GM23338 (cell line): ENCODE measurements at regions not wholly inside any gene's neighbourhood (a gene's known extent, or its start where the extent isn't known, plus 50 kb on each side); places are given as distances from the start of the nearest gene placed in this dataset.

ENCODE experiments used
- ATAC-seq: fragments of 200-7000 bp; cut with Tn5 transposase; 3 replicates; pipeline ENCODE4 v1.9.1; 2020
- DNase-seq: peaks from one replicate; pipeline ENCODE4 v3.0.0-alpha.2; 2015; ENCODE audit warnings: low spot score
- H2AFZ ChIP-seq: fragments of 200-600 bp; sonication (generic); 2 replicates; pipeline ENCODE4 v1.8.0; 2016; ENCODE audit warnings: antibody characterized with exemption, mild to moderate bottlenecking, moderate library complexity
- H3F3A ChIP-seq: fragments of 200-600 bp; sonication (generic); replicated peaks from 2 replicates; pipeline ENCODE4 v1.8.0; 2017; ENCODE audit warnings: antibody characterized with exemption, mixed run types, low read depth
- H3K27ac ChIP-seq: fragments of 200-600 bp; sonication (generic); 2 replicates; pipeline ENCODE4 v1.6.1; 2016; ENCODE audit warnings: low read depth
- H3K27me3 ChIP-seq: fragments of 200-600 bp; sonication (generic); 2 replicates; pipeline ENCODE4 v1.8.0; 2016; ENCODE audit warnings: mild to moderate bottlenecking, mixed run types, moderate library complexity; ENCODE audit not compliant: insufficient read depth
- H3K36me3 ChIP-seq: fragments of 200-600 bp; sonication (generic); 2 replicates; pipeline ENCODE4 v1.8.0; 2016; ENCODE audit warnings: mild to moderate bottlenecking; ENCODE audit not compliant: insufficient read depth
- H3K4me1 ChIP-seq: fragments of 200-600 bp; sonication (generic); 2 replicates; pipeline ENCODE4 v1.8.0; 2016; ENCODE audit warnings: mild to moderate bottlenecking, moderate library complexity; ENCODE audit not compliant: insufficient read depth
- H3K4me2 ChIP-seq: fragments of 200-600 bp; sonication (generic); 2 replicates; pipeline ENCODE4 v1.7.1; 2017; ENCODE audit warnings: mixed run types
- H3K4me3 ChIP-seq: fragments of 200-600 bp; sonication (generic); 2 replicates; pipeline ENCODE4 v1.6.1; 2016; ENCODE audit warnings: mixed run types
- H3K79me2 ChIP-seq: fragments of 200-600 bp; sonication (generic); replicated peaks from 2 replicates; pipeline ENCODE4 v1.8.0; 2017; ENCODE audit warnings: mild to moderate bottlenecking; ENCODE audit not compliant: insufficient read depth
- H3K9me2 ChIP-seq: fragments of 200-600 bp; sonication (generic); 2 replicates; pipeline ENCODE4 v1.8.0; 2017; ENCODE audit not compliant: insufficient read depth
- H4K20me1 ChIP-seq: fragments of 200-600 bp; sonication (generic); replicated peaks from 2 replicates; pipeline ENCODE4 v1.8.0; 2017; ENCODE audit warnings: mild to moderate bottlenecking; ENCODE audit not compliant: insufficient read depth
- H3K27ac Mint-ChIP-seq: 2 replicates; pipeline ENCODE4 v1.8.0; 2020; ENCODE audit warnings: inconsistent platforms, mild to moderate bottlenecking, moderate library complexity, mixed read lengths
- H3K27me3 Mint-ChIP-seq: 3 replicates; pipeline ENCODE4 v1.8.0; 2022; ENCODE audit warnings: low read depth, mild to moderate bottlenecking, moderate library complexity, mixed read lengths, inconsistent platforms; ENCODE audit not compliant: insufficient read depth, poor library complexity
- H3K36me3 Mint-ChIP-seq: 3 replicates; pipeline ENCODE4 v1.8.0; 2021; ENCODE audit warnings: low read depth, mild to moderate bottlenecking, inconsistent platforms, moderate library complexity, mixed read lengths
- H3K4me1 Mint-ChIP-seq: 3 replicates; pipeline ENCODE4 v1.8.0; 2020; ENCODE audit warnings: mild to moderate bottlenecking, inconsistent platforms, mixed read lengths
- H3K4me3 Mint-ChIP-seq: 3 replicates; pipeline ENCODE4 v1.8.0; 2021; ENCODE audit warnings: moderate library complexity, mild to moderate bottlenecking, inconsistent platforms, mixed read lengths
- H3K9me3 Mint-ChIP-seq: 3 replicates; pipeline ENCODE4 v1.8.0; 2020; ENCODE audit warnings: moderate library complexity, mild to moderate bottlenecking, inconsistent platforms, mixed read lengths
- CREB1 ChIP-seq: fragments of 250-450 bp; sonication (Bioruptor Pico); IDR thresholded peaks from 2 replicates; pipeline ENCODE4 v1.5.0; 2020; ENCODE audit warnings: low read depth, mild to moderate bottlenecking, moderate library complexity
- CTCF ChIP-seq, 2 experiments: fragments of 200-600 bp in 1 of 2; sonication (generic) in 1 of 2; conservative IDR thresholded peaks; 2 replicates each; pipeline versions ENCODE4 v1.5.1 to v1.6.1; 2016 to 2017; ENCODE audit warnings: antibody characterized with exemption in 2 of 2, low read depth in 2 of 2, mild to moderate bottlenecking in 2 of 2, moderate library complexity in 1 of 2
- ETS1 ChIP-seq: IDR thresholded peaks from 2 replicates; pipeline ENCODE4 v1.6.1; 2016; ENCODE audit warnings: antibody characterized with exemption
- EZH2 ChIP-seq: fragments of 200-600 bp; sonication (generic); IDR thresholded peaks from one replicate; pipeline ENCODE4 v1.8.0; 2017; ENCODE audit warnings: antibody characterized with exemption, mild to moderate bottlenecking, low read depth; ENCODE audit not compliant: unreplicated experiment
- EZH2phosphoT487 ChIP-seq: fragments of 200-600 bp; sonication (generic); IDR thresholded peaks from one replicate; pipeline ENCODE4 v1.8.1; 2018; ENCODE audit warnings: antibody characterized with exemption; ENCODE audit not compliant: unreplicated experiment
- JUNB ChIP-seq: IDR thresholded peaks from one replicate; pipeline ENCODE4 v1.6.1; 2016; ENCODE audit warnings: antibody characterized with exemption; ENCODE audit not compliant: unreplicated experiment
- NANOG ChIP-seq: IDR thresholded peaks from 2 replicates; pipeline ENCODE4 v1.6.1; 2016; ENCODE audit warnings: antibody characterized with exemption, borderline replicate concordance
- POLR2AphosphoS5 ChIP-seq: IDR thresholded peaks from 2 replicates; pipeline ENCODE4 v1.6.1; 2016; ENCODE audit warnings: antibody characterized with exemption, low read depth
- REST ChIP-seq: IDR thresholded peaks from one replicate; pipeline ENCODE4 v1.6.1; 2018; ENCODE audit warnings: antibody characterized with exemption; ENCODE audit not compliant: unreplicated experiment
- STAT1 ChIP-seq: IDR thresholded peaks from one replicate; pipeline ENCODE4 v1.6.1; 2016; ENCODE audit warnings: antibody characterized with exemption; ENCODE audit not compliant: unreplicated experiment
- ZNF114 ChIP-seq: fragments of 250-450 bp; sonication (Bioruptor Pico); IDR thresholded peaks from 2 replicates; pipeline ENCODE4 v1.5.0; 2020; ENCODE audit warnings: mild to moderate bottlenecking, moderate library complexity
- ZNF331 ChIP-seq: fragments of 250-450 bp; sonication (Bioruptor Pico); IDR thresholded peaks from 2 replicates; pipeline ENCODE4 v1.5.0; 2020; ENCODE audit warnings: low read depth, mild to moderate bottlenecking, moderate library complexity
- ZNF462 ChIP-seq: fragments of 250-450 bp; sonication (Bioruptor Pico); IDR thresholded peaks from 2 replicates; pipeline ENCODE4 v1.5.0; 2020; ENCODE audit warnings: mild to moderate bottlenecking, moderate library complexity

GRCh38 chr1:60502506-60502905, 428.9 kb upstream of the C1orf87 start:
- Histone ChIP-seq H3K36me3 (no peaks in the 10 kb centered on the region), H3K27ac (no peak overlapping the region), H3F3A (no peaks in the 10 kb centered on the region), H3K9me2 (no peaks in the 10 kb centered on the region), H3K4me1 (no peaks in the 10 kb centered on the region), H2AFZ (no peak overlapping the region), H3K4me3 (no peak overlapping the region), H3K27me3 (no peaks in the 10 kb centered on the region), H3K4me2 (no peak overlapping the region), H3K79me2 (no peaks in the 10 kb centered on the region), H4K20me1 (no peaks in the 10 kb centered on the region)
- H3K27ac Mint-ChIP-seq: no peak overlapping the region
- ATAC-seq (no peak), DNase-seq (no peak)
- 0 out of 3 replicates have a peak, but pooled peaks cover 3% of the 10 kb centered on the region for H3K36me3 Mint-ChIP-seq
- no peak overlapping the region for H3K4me3 Mint-ChIP-seq
- H3K9me3 Mint-ChIP-seq: peaks cover 5% of the 10 kb centered on the region; the same call in 2 of the 3 replicates
- no peaks in the 10 kb centered on the region for H3K27me3 Mint-ChIP-seq
- H3K4me1 Mint-ChIP-seq: peaks cover 14% of the 10 kb centered on the region
- TF ChIP-seq NANOG (no peak), REST (no peak), ETS1 (no peak), ZNF462 (CRISPR knock-in tag) (no peak), EZH2 (no peak), CREB1 (CRISPR knock-in tag) (no peak), ZNF331 (CRISPR knock-in tag) (no peak), ZNF114 (no peak), CTCF (conservative IDR thresholded peaks at IDR 0.05; ENCODE audit: low read depth in 2 of 2) (no peak), JUNB (no peak), POLR2AphosphoS5 (no peak), EZH2phosphoT487 (no peak), STAT1 (no peak)
